Coronary artery (tissue), 2 donors: ENCODE measurements at regions not wholly inside any gene's neighbourhood (a gene's known extent, or its start where the extent isn't known, plus 50 kb on each side); places are given as distances from the start of the nearest gene placed in this dataset.

Source experiments
- DNase-seq: peaks from one replicate; pipeline ENCODE4 v3.0.0-alpha.2; 2017; ENCODE audit warnings: low spot score
- H3K27ac ChIP-seq, 2 donors: fragments of 200-600 bp; sonication (generic); one replicate each; pipeline ENCODE4 v1.5.1; 2016 to 2019
- H3K4me3 ChIP-seq: fragments of 200-600 bp; sonication (generic); 2 replicates; pipeline ENCODE4 v1.5.1; 2016; ENCODE audit warnings: mild to moderate bottlenecking, moderate library complexity
- TF ChIP-seq, protein P1 (sequence below): fragments of 200-600 bp; sonication (generic); IDR thresholded peaks from one replicate; pipeline ENCODE4 v1.5.1; 2019; ENCODE audit warnings: antibody characterized with exemption

DNA sequence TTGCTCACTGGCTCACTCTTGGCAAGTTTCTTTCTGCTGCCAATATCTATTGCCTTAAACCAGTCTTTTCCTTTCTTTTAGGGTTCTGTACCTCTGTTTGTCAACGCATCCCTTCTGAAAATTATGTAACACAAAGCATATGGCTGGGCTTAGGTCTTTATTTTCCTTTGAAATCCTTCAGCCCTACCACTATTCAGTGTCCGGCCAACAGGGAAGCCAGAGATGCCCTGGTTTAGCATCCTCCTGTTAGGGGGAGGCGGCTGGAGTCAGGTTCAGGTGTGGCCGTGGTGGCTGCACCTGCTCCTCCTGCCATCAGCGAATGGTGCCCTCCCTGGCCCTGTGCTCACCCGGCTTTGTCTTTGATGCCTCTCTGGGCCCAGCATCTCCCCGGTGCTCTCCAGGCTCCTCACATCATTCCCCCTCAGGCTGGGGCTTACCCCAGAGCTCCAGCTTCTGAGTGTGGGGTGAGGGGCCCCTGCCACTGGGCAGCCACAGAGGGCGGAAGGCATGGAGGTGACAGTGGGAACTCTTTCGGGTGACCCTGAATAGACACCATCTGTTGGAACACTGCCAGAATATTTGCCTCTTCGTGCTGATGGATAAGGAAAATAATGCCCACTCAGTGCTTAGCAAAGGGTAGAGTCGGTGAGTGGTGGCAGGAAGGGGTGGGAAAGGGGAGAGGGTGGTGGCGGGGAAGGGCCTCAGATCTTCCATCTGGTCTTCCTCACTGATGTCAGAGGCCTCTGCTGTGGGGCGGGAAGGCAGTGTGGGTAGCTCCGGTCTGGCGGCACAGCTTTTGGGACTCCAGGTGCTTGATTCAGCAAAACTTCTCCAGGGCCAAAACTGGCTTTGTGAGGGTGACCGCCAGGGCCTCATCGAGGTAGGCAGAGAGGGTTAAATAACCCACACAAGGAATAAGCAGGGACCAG is 97.2 kb downstream of the DACT2 start:
- Histone ChIP-seq H3K4me3 (no peak overlapping the region), H3K27ac (no peak overlapping the region)
- no peak for DNase-seq
- TF ChIP-seq, protein P1, sequence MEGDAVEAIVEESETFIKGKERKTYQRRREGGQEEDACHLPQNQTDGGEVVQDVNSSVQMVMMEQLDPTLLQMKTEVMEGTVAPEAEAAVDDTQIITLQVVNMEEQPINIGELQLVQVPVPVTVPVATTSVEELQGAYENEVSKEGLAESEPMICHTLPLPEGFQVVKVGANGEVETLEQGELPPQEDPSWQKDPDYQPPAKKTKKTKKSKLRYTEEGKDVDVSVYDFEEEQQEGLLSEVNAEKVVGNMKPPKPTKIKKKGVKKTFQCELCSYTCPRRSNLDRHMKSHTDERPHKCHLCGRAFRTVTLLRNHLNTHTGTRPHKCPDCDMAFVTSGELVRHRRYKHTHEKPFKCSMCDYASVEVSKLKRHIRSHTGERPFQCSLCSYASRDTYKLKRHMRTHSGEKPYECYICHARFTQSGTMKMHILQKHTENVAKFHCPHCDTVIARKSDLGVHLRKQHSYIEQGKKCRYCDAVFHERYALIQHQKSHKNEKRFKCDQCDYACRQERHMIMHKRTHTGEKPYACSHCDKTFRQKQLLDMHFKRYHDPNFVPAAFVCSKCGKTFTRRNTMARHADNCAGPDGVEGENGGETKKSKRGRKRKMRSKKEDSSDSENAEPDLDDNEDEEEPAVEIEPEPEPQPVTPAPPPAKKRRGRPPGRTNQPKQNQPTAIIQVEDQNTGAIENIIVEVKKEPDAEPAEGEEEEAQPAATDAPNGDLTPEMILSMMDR = no peak

DNA sequence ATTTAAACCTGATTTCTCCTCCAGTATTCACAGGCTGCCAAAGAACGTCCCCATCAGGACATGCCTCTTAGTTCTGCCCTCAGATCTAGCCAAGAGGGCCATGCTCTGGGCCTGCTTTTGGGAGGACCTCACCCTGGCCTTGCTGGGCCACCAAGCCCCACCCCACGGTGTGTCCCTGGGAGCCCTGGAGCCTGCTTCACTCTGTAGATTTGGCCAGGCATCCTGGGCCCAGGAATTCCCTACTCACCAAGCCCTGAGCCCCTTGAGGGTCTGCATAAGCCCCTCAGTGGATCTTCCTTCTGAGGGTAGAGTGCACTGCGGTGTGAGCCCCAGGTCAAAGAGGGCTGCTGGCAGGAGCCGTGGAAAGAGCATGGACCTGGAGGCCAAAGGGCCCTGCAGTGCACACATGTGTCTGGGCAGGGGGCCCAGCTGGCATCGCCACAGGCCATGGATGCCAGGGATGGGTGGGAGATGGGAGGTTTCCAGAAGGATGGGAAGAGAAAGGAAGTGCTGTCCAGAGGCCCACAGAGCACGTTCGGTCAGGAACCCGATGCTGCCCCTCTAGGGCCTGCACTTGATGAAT is 98.0 kb downstream of the DACT2 start:
- no peak overlapping the region for H3K4me3 ChIP-seq
- TF ChIP-seq, protein P1 = no peak
- no peak overlapping the region for H3K27ac ChIP-seq
- DNase-seq = no peak

- H3K4me3 ChIP-seq = no peak overlapping the region
- DNase-seq = no peak
- H3K27ac ChIP-seq = no peak overlapping the region
- TF ChIP-seq, protein P1 = no peak
These were observed 98.6 kb downstream of the DACT2 start for GRCh38 chr6:168221000-168221399.

GRCh38 chr6:168219804-168220203 is 99.8 kb downstream of the DACT2 start:
- DNase-seq = no peak
- Histone ChIP-seq H3K27ac (peak overlapping the region in 1 of 2 donors; percentile 83), H3K4me3 (no peak overlapping the region)
- TF ChIP-seq, protein P1 = no peak

GRCh38 chr6:168218785-168219566 is 100.6 kb downstream of the DACT2 start:
- H3K27ac ChIP-seq = peak overlapping the region; percentile 38 to 83
- peak; percentile 81 for DNase-seq
- TF ChIP-seq, protein P1 = no peak
- no peak overlapping the region for H3K4me3 ChIP-seq

DNA sequence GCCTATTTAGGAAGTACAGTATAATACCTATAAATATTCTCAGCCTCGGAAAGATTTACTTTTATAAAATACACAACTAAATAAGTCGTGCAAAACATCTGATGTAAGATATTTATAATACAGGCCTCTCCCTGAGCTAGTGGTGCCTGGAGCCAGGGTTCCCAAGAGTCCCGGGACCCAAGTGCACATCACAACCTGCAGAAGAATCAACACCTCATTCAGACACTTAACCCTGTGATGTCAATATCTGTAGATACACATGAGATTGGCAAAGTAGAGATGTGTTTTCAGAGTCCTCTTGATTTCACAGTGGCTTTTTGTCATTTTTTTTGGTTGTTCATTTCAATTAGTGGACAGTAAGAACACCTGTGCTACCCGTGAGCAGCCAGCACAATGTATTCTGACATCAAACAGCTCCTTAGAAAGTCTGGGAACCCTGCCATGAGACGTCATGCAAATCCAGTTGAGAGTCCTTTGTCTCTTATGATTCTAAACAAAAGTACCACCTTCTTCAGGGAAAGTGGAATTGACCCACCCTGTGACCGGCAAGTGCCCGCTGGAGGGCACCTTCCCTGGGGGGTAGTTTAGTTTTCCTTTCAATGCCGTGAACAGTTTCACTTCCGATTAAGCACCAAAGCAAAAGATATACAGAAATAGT is 101.6 kb downstream of the DACT2 start:
- TF ChIP-seq, protein P1 = no peak
- no peak for DNase-seq
- no peak overlapping the region for H3K4me3 ChIP-seq
- H3K27ac ChIP-seq = no peak overlapping the region
